Nephron progenitor cell (in vitro differentiated cells): ENCODE measurements at regions not wholly inside any gene's neighbourhood (a gene's known extent, or its start where the extent isn't known, plus 50 kb on each side); places are given as distances from the start of the nearest gene placed in this dataset.

Source experiments
- DNase-seq: peaks from one replicate; pipeline ENCODE4 v3.0.0; 2021
- H3K27ac Mint-ChIP-seq: 2 replicates; pipeline ENCODE4 v1.8.0; 2021; ENCODE audit warnings: mild to moderate bottlenecking, moderate library complexity, mixed read lengths
- H3K27me3 Mint-ChIP-seq: 2 replicates; pipeline ENCODE4 v1.8.0; 2021; ENCODE audit warnings: mild to moderate bottlenecking, low read depth, mixed read lengths; ENCODE audit not compliant: poor library complexity
- H3K36me3 Mint-ChIP-seq: 2 replicates; pipeline ENCODE4 v1.8.0; 2021; ENCODE audit warnings: low read depth, mixed read lengths
- H3K4me1 Mint-ChIP-seq: 2 replicates; pipeline ENCODE4 v1.8.0; 2021; ENCODE audit warnings: mixed read lengths
- H3K4me3 Mint-ChIP-seq: 2 replicates; pipeline ENCODE4 v1.8.0; 2021; ENCODE audit warnings: mild to moderate bottlenecking, moderate library complexity, mixed read lengths
- H3K9me3 Mint-ChIP-seq: 2 replicates; pipeline ENCODE4 v1.8.0; 2021; ENCODE audit warnings: mild to moderate bottlenecking, moderate library complexity, mixed read lengths
- TF ChIP-seq, protein P1 (sequence below): fragments of 200-600 bp; sonication (generic); IDR thresholded peaks from 2 replicates; pipeline ENCODE4 v1.5.0; 2021; ENCODE audit warnings: antibody characterized with exemption

DNA sequence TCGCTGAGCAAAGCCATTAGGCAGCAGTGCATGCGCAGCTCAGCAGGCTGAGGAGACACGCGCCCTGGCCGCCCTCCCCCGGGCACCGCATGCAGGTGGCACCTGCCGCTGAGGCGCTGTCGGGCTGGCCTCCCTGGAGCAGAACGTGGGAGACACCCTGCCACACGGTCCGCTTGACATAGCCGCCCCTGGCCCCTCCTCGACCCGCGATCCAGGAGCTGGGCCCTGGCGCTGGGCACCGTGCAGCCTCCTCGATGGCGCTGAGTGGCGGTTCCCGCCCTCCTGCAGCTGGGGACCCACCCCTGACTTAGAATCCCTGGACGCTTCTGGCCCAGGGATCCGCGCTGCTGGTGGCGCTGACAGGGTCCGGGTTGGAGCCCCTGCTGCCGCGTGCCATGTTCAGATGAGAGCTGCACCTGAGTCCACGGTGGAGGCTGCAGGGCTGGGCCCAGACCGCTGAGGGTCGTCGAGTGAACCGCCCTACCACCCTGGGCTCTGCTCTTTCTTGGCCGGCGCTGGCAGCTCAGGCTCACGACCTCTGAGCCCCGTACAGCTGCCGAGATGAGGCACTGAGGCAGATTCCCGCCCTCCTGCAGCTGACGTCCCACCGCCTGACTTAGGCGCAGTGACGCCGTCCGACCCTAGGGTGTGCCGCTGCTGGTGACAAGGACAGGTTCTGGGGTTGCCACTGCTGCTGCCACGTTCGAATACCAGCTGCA is 116.8 kb downstream of the OR13A1 start:
- Mint-ChIP-seq H3K9me3 (no peaks in the 10 kb centered on the region), H3K27ac (no peak overlapping the region), H3K36me3 (no peaks in the 10 kb centered on the region), H3K27me3 (no peaks in the 10 kb centered on the region), H3K4me3 (no peak overlapping the region), H3K4me1 (peaks cover 5% of the 10 kb centered on the region)
- no peak for DNase-seq
- TF ChIP-seq, protein P1, sequence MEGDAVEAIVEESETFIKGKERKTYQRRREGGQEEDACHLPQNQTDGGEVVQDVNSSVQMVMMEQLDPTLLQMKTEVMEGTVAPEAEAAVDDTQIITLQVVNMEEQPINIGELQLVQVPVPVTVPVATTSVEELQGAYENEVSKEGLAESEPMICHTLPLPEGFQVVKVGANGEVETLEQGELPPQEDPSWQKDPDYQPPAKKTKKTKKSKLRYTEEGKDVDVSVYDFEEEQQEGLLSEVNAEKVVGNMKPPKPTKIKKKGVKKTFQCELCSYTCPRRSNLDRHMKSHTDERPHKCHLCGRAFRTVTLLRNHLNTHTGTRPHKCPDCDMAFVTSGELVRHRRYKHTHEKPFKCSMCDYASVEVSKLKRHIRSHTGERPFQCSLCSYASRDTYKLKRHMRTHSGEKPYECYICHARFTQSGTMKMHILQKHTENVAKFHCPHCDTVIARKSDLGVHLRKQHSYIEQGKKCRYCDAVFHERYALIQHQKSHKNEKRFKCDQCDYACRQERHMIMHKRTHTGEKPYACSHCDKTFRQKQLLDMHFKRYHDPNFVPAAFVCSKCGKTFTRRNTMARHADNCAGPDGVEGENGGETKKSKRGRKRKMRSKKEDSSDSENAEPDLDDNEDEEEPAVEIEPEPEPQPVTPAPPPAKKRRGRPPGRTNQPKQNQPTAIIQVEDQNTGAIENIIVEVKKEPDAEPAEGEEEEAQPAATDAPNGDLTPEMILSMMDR, result no peak

DNA sequence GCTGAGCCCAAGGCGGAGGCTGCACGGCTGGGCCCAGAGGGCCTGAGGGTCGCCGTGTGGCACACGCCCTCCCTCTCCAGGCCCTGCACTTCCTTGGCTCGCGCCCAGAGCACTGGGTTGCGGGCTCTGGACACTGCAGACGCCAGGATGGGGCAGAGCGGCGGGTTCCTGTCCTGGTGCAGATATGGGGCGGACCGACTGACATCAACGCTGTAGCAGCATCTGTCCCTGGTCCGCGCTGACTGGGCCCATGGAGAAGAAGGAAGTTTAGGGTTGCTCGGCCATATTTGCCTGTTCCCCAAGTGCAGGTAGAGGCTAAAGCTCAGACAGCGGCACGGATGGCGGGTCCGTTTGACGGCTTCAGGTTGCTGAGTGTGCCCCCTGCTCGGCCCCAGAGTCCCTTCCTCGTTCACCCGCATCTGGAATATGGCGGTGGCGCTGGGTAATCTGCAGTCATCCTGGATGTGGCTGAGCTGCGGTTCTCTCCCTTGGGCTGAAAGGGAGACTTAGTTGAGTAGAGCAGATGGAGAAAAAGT is 116.1 kb downstream of the OR13A1 start:
- TF ChIP-seq, protein P1, result no peak
- H3K9me3 Mint-ChIP-seq, result no peaks in the 10 kb centered on the region
- H3K27ac Mint-ChIP-seq, result no peak overlapping the region

DNA sequence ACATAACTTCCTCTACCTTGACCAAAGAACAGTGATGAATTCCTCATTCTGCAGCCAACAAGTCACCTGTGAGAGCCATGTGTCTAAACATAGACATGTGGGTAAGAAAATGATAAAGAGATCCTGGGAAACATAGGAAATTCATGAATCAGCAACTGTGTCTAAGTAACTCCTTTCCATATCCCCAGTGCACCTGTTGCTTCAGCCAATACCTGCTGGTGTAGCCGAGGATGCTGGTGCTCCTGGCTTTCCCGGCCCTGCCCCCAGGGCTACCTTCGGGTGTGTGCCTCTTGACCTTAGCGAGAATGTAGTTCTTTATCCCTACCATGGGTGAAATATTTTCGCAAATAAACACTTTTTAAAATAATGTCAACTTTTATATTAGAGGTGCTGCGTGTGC is 114.1 kb downstream of the OR13A1 start:
- no peaks in the 10 kb centered on the region for H3K9me3 Mint-ChIP-seq
- H3K36me3 Mint-ChIP-seq, result no peaks in the 10 kb centered on the region
- H3K4me3 Mint-ChIP-seq, result no peak overlapping the region
- H3K27ac Mint-ChIP-seq, result no peak overlapping the region
- TF ChIP-seq, protein P1, result no peak
- peaks cover 8% of the 10 kb centered on the region for H3K4me1 Mint-ChIP-seq
- DNase-seq, result no peak
- H3K27me3 Mint-ChIP-seq, result no peaks in the 10 kb centered on the region

More for the DNA sequence above, 116.1 kb downstream of the OR13A1 start:
- no peak overlapping the region for H3K4me3 Mint-ChIP-seq
- H3K36me3 Mint-ChIP-seq, result no peaks in the 10 kb centered on the region
- DNase-seq, result no peak
- no peaks in the 10 kb centered on the region for H3K27me3 Mint-ChIP-seq
- H3K4me1 Mint-ChIP-seq, result peaks cover 5% of the 10 kb centered on the region

DNA sequence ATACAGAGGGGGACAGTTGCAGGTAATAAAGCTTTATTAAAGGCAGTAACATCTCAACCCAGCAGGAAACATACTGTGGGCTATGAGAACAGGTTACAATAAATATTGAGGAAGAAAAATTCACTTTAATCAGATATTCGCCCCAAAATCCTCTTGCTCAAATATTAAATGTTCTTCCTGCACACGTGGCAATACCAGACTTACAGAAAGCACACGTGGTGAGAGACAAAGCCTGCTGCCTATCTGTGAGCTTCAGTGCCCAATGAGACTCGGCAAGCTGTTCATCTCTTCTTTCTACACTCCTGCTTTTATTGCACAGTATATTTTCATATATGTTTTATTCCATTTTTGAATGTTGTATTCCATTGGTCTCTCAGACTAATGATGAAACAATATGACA is 113.2 kb downstream of the OR13A1 start:
- Mint-ChIP-seq H3K4me1 (peaks cover 12% of the 10 kb centered on the region), H3K27me3 (no peaks in the 10 kb centered on the region)

DNA sequence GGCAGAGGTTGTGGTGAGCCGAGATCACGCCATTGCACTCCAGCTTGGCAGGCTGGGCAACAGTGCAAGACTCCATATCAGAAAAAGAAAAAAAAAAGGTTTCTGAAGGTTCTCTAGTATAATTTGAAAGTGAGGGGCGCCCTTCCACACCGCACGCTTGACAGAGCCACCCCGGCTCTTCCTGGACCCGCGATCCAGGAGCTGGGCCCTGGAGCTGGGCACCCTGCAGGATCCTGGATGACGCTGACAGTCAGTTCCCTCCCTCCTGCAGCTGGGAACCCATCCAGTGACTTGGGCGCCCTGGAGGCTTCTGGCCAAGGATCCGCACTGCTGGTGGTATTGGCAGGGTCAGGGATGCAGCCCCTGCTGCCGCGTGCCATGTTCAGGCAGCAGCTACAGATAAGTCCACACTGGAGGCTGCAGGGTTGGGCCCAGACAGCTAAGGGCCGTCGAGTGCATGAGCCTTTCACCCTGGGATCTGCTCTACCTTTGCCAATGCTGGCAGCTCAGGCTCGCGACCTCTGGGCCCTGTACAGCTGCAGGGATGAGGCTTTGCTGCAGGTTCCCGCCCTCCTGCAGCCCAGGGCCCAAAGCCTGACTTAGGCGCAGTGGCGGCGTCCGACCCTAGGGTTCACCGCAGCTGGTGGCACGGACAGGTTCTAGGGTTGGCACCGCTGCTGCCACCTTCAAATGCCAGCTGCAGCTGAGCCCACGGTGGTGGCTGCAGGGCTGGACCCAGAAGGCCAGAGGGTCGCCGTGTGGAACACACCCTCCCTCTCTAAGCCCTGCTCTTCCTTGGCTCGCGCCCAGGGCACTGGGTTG is 110.2 kb downstream of the OR13A1 start:
- Mint-ChIP-seq H3K27me3 (peaks cover under 1% of the 10 kb centered on the region), H3K9me3 (peaks cover 17% of the 10 kb centered on the region), H3K27ac (no peak overlapping the region), H3K4me3 (no peak overlapping the region), H3K36me3 (peaks cover 8% of the 10 kb centered on the region), H3K4me1 (peaks cover 7% of the 10 kb centered on the region)
- TF ChIP-seq, protein P1, result no peak
- no peak for DNase-seq

More for the DNA sequence above, 113.2 kb downstream of the OR13A1 start:
- Mint-ChIP-seq H3K36me3 (no peaks in the 10 kb centered on the region), H3K4me3 (no peak overlapping the region), H3K27ac (no peak overlapping the region), H3K9me3 (no peaks in the 10 kb centered on the region)
- no peak for DNase-seq
- TF ChIP-seq, protein P1, result no peak
